ENCODE measurements at regions not wholly inside any gene's neighbourhood (a gene's known extent, or its start where the extent isn't known, plus 50 kb on each side); places are given as distances from the start of the nearest gene placed in this dataset.

- TF ChIP-seq CTCF (conservative IDR thresholded peaks at IDR 0.05; ENCODE audit: low read depth, low read length): no peak
- no peak for TF ChIP-seq EZH2 (IDR thresholded peaks at IDR 0.05; ENCODE audit: borderline replicate concordance, low read depth, low read length, poor library complexity, severe bottlenecking)
- POLR2A ChIA-PET (ENCODE audit: low non-redundant PET): no interaction called here
- no TSS peak for BruUV-seq (replicated peaks)
- CTCF ChIA-PET: no interaction called here
- H3K36me3 ChIP-seq (ENCODE audit: insufficient read depth, low read length, poor library complexity, severe bottlenecking): no peaks in the 10 kb centered on the region
- DNase-seq (ENCODE audit: low spot score): no peak
- H3K4me3 ChIP-seq (ENCODE audit: low read depth, low read length, poor library complexity, severe bottlenecking): no peak overlapping the region
- H3K27ac ChIP-seq (ENCODE audit: low read depth, low read length, poor library complexity, severe bottlenecking): no peak overlapping the region
- no peaks in the 10 kb centered on the region for H3K9me3 ChIP-seq (ENCODE audit: low read depth, low read length, poor library complexity, severe bottlenecking)
- intact Hi-C loops (cut with micrococcal nuclease; ENCODE audit: unreplicated experiment): no loop called here
- peaks cover 5% of the 10 kb centered on the region for H3K27me3 ChIP-seq (replicated peaks; ENCODE audit: insufficient read depth, low read depth, low read length, poor library complexity)
- H3K4me1 ChIP-seq (ENCODE audit: insufficient read depth, low read length, poor library complexity, severe bottlenecking): no peaks in the 10 kb centered on the region
These were observed 471.5 kb downstream of the ZNF608 start for GRCh38 chr5:124274949-124275348.

GRCh38 chr5:124264499-124264898, 481.9 kb downstream of the ZNF608 start:
- H3K27ac ChIP-seq (ENCODE audit: low read depth, low read length, poor library complexity, severe bottlenecking): no peak overlapping the region
- H3K36me3 ChIP-seq (ENCODE audit: insufficient read depth, low read length, poor library complexity, severe bottlenecking): no peaks in the 10 kb centered on the region
- H3K27me3 ChIP-seq (replicated peaks; ENCODE audit: insufficient read depth, low read depth, low read length, poor library complexity): peaks cover 28% of the 10 kb centered on the region
- no TSS peak for BruUV-seq (replicated peaks)
- H3K4me1 ChIP-seq (ENCODE audit: insufficient read depth, low read length, poor library complexity, severe bottlenecking): no peaks in the 10 kb centered on the region
- no peak overlapping the region for H3K4me3 ChIP-seq (ENCODE audit: low read depth, low read length, poor library complexity, severe bottlenecking)
- CTCF ChIA-PET: no interaction called here
- DNase-seq (ENCODE audit: low spot score): no peak
- POLR2A ChIA-PET (ENCODE audit: low non-redundant PET): no interaction called here
- intact Hi-C loops (cut with micrococcal nuclease; ENCODE audit: unreplicated experiment): no loop called here
- no peak for TF ChIP-seq CTCF (conservative IDR thresholded peaks at IDR 0.05; ENCODE audit: low read depth, low read length)
- TF ChIP-seq EZH2 (IDR thresholded peaks at IDR 0.05; ENCODE audit: borderline replicate concordance, low read depth, low read length, poor library complexity, severe bottlenecking): no peak
- no peaks in the 10 kb centered on the region for H3K9me3 ChIP-seq (ENCODE audit: low read depth, low read length, poor library complexity, severe bottlenecking)

- TF ChIP-seq CTCF (conservative IDR thresholded peaks at IDR 0.05; ENCODE audit: low read depth, low read length) (no peak), EZH2 (IDR thresholded peaks at IDR 0.05; ENCODE audit: borderline replicate concordance, low read depth, low read length, poor library complexity, severe bottlenecking) (no peak)
- no TSS peak for BruUV-seq (replicated peaks)
- Histone ChIP-seq H3K4me3 (ENCODE audit: low read depth, low read length, poor library complexity, severe bottlenecking) (no peak overlapping the region), H3K9me3 (ENCODE audit: low read depth, low read length, poor library complexity, severe bottlenecking) (no peaks in the 10 kb centered on the region), H3K27me3 (replicated peaks; ENCODE audit: insufficient read depth, low read depth, low read length, poor library complexity) (peaks cover 28% of the 10 kb centered on the region), H3K36me3 (ENCODE audit: insufficient read depth, low read length, poor library complexity, severe bottlenecking) (no peaks in the 10 kb centered on the region), H3K27ac (ENCODE audit: low read depth, low read length, poor library complexity, severe bottlenecking) (no peak overlapping the region), H3K4me1 (ENCODE audit: insufficient read depth, low read length, poor library complexity, severe bottlenecking) (no peaks in the 10 kb centered on the region)
- intact Hi-C loops (cut with micrococcal nuclease; ENCODE audit: unreplicated experiment): no loop called here
- peak; percentile 36 for DNase-seq (ENCODE audit: low spot score)
- CTCF ChIA-PET: no interaction called here
- POLR2A ChIA-PET (ENCODE audit: low non-redundant PET): interaction anchor here (0.6 kb wide), 1 partner anchor 376 kb away, joined by 4 read pairs; no protein-coding TSS in a partner anchor
These were observed 482.6 kb downstream of the ZNF608 start for GRCh38 chr5:124263680-124264491.
